Fibroblast of skin of scalp (primary cell): ENCODE measurements at regions not wholly inside any gene's neighbourhood (a gene's known extent, or its start where the extent isn't known, plus 50 kb on each side); places are given as distances from the start of the nearest gene placed in this dataset.

ENCODE experiments used
- DNase-seq: peaks from one replicate; pipeline ENCODE4 v3.0.0-alpha.2; 2013

DNA sequence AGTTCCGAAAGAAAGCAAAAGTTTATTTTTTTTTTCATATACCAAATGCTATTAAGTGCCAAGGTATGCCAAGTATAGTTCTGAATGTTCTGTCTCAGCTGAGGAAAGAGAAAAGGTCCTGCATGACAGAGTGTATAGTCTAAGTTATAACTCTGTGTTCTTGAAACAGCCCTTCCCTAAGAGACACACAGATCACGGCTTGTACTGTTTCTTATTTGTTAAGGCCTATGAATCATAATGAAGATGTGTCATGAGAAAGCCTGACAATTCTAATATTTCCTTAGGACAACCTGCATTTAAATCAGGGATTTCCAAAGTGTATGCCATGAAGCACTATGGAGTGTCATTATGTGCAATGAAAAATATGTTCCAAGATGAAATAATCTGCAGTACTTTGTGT is 538.7 kb upstream of the CDH4 start:
- no peak for DNase-seq

DNA sequence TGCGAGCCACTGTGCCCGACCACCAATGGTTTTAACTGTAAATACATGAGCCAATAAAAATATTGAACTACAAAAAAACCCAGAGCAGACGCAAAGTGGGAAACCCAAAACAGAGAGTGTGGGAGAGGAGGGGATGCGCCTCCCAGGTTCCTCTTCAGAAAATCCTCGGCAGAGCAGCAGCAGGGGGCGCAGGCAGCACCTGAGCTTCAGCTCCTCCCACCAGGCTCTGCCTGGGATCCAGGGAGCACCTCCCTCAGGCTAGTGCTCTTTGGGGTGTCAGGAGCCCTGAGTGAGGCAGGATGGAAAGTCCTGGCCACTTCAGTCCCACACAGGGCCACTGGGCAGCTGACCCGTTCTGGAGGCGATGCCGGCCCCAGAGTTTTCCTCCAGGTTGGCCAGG is 536.9 kb upstream of the CDH4 start:
- no peak for DNase-seq

DNA sequence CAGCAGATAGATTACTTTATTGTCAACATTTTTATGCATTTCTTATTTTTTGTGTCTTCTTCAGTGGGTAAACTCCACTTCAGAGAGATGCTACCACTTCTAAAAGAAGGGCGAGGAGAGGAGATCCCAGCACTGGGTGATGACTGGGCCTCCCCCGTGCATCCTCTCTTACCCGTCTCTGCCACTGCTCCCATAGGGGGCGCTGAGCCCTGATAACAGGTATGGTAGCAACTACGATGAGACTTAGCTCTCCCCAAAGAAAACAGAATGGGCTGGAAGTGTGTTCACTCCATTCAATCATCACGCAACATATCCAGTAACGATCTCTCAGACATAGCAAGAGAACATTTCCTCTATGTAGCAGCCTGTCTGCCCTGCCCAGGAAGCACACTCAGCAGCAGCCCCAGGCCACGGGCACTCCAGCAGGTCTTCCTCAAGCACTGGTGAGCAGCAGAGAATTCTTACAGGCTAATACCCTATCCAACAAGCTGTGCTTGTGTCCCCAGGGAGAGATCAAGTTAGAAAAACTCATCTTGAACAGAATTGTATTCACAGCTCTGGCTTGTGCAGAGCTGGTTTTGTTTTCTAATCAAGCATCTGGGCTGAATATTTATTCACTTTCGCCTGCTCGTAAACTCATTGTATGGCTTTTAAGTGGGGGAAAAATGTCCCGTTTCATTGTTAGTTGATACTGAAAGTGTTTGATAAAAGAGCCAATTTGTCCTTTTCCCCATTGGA is 533.1 kb upstream of the CDH4 start:
- no peak for DNase-seq

DNA sequence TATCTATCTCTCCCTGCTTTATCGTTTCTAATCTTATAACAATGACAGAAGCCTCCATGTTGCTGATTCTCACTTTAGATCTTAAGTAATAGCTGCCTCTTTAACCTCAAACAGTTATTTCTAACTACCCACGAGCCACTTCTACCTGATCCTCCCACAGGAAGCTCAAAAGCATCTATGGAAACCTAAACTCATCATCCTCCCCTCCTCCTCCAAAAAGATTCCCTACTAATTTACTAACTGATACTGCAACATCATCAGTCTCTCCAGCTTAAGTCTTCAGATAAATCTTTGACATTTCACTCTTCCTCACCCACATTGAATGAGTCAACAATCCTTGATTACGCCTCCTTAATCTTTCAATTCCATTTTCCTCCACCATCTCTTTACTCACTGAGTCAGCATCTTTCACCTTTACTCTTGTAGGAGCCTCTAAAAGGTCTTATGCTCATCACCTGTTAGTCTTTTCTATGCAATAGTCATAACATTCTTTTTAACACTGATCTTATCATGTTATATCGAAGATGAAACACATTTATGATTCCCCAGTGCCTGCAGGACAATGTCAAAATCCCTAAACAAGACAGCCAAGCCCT is 526.7 kb upstream of the CDH4 start:
- no peak for DNase-seq

DNA sequence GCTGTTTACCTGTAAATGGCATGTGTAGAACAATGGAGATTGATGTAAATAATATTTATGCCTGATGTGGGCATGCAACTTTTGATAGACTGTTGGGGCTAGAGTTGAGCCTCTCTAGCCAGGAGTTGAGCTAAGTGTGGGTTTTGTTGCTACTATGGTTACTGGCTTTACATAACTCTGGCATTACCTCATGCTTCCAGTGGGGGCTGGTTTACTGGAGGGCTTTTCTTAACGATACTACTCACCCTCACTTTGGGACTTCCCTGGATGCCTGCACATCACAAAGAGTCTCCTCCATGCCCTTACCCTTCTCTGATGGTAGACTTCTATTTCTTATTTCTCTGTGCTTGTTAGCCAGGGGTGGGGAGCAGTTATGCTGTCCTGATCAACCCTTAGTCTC is 524.6 kb upstream of the CDH4 start:
- DNase-seq, result no peak

DNA sequence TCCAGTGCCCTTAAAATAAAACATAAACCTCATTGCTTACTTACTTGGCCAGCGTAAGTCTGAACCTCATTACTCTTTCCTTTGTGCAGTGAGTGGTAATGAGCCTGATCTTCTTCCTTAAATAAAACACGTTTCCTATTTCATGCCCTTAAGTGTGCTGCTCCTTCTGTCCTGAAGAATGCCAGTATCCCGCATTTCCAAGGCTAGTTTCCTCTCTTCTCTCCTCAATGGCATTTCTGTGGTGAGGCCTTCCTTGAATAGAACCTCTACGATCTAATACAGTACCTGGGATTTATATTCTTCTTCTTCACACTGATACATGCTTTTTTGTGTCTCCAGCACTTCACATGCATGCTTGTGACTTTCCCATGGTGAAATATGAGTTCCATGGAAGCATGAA is 523.4 kb upstream of the CDH4 start:
- no peak for DNase-seq

DNA sequence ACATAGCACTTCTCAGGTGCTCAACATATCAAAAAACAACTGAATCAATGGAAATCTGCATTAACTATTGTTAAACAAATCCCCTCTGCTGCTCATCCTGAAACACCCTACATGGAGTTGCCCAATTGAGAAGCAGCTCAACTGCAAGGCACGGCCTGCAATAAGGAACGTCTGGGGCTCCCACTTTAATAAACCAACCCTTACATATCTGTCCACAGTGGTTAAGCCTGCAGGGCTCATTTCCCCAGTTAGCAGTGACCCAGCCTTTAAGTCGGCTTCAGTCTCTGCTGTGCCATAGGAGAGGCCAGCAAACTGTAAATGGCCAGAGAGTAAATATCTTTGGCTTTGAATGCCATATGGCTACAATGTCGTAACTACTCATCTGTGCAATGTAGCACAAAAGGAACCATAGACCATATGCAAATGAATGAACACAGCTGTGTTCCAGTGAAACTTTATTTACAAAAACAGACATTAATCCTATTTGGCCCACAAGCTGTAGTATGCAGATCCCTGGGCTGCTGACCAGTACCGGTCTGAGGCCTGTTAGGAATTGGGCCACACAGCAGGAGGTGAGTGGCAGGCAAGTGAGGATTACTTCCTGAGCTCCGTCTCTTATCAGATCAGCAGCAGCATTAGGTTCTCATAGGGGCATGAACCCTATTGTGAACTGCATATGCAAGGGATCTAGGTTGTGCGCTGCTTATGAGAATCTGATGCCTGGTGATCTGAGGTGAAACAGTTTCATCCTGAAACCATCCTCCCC is 522.7 kb upstream of the CDH4 start:
- DNase-seq, result no peak

DNA sequence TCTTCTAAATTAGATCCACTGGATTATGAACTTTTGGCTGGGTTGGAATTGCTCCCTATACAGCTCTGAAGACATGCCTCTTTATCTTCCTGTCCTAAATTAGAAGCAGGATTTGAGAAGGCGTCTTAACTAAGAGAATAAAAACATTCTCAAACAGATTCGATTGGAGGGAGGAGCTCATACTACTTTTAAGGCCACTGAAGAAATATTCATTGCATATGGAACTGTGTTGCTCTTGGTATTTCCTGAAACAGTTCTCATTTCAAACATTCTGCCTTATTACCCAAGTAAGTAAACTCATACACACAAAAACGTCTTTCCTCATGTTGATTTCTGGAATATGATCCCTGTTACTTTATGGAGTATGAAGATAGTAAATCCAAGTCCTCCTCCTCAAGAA is 519.7 kb upstream of the CDH4 start:
- DNase-seq, result no peak

DNA sequence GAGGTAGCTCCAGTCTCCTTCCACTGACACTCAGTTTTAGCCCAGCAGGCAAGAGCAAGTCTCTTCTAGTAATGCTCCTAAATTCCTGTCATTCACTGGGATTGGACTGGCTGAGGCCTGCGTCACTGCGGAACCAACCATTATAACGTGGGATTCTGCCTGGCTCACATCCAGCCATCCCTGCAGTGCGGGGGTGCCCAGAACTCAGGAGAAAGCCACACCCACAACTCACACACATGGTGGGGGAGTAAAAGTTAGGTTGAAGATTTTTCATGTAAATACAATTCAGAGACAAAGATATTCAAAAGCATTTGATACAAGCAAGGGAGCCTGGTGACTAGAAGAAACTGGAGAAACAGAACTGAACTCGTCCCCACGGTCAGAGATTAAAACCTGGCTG is 504.0 kb upstream of the CDH4 start:
- DNase-seq, result no peak

DNA sequence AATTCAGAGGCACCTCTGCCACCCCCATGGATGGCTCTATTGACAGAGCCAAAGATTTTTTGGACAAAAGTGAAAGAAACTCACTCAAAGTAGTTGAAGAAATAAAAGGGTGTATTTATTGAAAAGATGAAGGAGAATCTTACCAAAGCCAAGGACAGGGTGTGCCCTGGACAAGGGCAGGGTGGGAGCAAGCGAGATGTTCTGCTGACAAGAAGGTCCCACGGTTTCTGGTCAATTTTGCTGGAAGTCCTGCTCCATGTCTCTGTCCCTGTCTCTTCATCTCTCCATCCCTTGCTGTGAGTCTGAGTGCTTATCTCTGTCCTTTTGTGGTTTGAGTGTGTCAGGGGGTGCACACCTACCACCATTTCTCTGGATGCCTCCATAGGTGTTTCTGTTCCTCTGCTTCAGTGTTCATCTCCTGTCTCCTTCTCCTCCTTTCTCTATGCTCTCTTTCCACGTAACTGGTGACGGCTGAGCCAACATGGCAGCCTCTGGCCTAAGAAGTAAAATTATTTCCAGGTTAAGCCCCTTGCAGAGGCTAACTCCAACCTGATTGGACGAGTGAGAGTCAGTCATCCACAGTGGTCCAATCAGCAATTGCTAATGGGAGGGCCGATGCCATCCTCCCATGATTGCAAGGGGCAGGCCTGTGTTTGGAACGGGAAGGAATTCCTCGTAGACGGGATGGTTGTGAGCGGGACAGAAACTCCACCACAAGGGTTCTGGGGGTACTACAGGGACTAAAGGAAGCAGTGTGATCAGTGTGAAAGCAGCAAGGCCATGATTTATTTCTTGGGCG is 502.1 kb upstream of the CDH4 start:
- DNase-seq, result no peak

DNA sequence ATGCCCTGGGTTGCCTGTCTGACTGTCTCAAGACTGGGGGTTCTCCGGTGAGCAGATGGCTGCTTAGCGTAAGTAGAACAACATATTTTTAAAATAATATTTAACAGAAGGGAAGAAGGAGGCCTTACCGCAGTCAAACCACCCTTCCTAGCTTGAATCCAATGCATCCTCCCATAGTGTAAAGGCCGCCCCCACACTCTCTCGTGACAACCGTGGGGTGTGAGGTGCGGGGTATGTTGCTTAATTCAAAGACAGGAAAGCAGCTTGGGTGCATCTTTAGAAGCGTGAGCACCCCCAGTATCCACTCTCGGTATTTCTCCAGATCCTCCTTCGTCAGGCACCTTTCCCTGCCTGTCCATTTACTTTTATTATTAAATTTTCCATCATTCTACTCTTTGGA is 501.2 kb upstream of the CDH4 start:
- DNase-seq, result no peak

DNA sequence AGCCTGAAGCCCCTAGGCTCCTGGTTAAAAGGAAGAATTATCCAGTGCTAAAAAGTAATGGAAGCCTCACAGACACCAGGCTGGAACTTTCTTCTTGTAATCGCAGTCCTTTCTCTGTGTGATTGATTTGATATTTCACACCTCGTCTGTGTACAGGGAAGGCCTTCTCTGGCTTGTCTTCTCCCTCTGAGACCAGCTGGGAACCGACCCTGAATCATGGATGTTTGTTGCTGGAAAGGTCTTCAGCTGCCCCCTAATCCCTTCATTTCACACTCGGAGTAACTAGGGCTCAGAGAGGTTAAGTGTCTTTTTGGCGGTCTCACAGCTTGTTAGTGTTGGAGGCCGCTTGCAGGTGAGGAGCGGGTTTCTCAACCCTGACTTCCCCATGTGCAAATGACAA is 500.2 kb upstream of the CDH4 start:
- no peak for DNase-seq

DNA sequence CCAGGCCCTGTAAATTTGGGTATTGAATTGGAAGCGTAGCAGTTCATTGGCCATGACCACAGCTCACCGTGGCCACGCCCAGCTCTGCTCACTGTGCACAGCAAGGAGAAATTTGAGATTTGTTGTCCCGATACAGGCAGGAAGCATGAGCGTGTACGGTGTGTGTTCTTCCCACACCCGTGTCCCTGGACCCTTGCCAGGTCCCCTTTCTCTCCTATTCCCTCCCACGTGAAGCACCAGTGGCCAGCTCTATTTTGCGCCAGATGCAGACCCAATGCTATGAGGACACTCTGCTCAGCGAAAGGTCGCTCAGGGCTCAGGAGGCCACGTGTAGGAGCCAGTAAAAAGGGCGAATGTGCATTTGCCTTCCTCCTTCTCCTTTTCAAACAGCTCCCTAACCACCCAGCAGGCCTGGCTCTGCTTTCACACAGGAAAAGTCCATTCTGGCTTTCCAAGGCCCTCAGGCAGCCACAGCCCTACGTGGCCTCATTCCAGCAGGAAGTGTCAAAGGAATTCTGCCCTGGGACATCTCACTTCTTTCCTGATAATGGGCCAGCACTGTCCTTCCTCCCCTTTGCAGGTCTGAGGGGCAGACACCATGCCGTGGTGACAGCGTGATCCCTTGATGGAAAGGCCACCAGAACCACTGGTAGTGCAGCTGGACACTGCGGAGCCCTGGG is 499.2 kb upstream of the CDH4 start:
- DNase-seq, result no peak

DNA sequence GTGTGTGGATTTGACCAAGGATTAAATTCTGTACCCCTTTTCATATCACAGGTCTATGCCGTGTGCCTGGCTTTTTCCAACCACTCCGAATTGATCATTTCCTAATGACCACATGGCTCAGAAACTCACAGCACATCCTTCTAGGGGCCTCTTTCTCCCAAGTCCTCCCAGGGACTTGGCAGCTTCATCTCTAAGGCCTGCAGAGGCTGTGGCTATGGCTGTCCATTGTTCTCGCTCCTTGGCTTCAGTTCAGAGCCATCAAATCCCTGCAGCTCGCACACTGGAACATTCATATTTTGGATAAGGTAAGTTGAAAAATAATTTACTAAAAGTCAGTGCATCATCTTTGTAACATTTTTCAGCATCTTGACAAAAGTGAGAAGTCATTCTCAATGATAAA is 497.2 kb upstream of the CDH4 start:
- DNase-seq, result no peak

DNA sequence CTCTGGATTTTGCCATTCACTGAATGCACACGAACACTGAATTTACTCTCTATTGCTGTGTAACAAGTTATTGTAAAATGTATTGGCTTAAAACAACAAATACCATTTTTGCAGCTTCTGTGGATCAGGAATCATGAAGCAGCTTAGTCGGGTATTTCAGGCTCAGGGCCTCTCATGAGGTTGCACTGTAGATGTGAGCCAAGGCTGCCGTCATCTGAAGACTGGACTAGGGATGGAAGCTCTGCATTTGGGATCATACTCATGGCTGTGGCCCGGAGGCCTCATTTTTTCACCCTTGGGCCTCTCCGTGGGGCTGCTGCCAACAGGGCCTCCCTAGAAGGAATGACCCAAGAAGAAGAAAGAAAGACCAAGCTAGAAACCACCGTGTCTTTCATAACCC is 492.4 kb upstream of the CDH4 start:
- DNase-seq, result no peak

DNA sequence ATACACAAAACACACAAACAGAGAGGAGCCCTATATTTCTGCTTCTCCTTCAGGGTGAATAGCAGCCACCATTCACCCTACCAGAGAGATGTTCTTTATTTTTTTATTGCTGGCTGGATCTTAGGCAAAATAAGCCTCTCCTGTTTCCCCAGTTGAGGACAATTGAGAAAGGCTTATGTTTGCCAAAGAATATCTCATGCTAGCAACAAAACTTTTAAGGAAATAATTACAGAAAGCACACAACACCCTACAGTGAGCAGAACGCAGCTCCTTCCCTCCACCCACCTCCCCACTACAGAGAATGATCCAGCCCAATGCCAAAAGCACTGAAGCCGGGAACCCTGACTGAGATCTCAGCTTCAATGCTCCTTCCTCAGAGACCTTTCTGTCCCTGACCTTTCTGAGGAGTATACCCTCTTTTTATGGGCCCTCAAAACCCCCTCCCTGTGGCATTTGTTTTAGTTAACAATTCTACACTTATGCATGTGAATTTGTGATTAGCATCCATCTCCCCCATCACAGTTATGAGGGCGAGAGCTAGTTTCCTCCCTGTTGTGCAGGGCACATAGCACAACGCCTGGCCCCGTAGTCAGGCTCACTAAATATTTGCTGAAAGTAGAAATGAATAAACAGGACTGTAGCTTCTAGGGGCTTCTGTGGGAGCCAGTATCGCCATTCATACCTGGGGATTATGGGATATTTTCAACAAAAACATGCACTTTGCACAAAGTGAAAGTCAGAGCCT is 491.6 kb upstream of the CDH4 start:
- no peak for DNase-seq

DNA sequence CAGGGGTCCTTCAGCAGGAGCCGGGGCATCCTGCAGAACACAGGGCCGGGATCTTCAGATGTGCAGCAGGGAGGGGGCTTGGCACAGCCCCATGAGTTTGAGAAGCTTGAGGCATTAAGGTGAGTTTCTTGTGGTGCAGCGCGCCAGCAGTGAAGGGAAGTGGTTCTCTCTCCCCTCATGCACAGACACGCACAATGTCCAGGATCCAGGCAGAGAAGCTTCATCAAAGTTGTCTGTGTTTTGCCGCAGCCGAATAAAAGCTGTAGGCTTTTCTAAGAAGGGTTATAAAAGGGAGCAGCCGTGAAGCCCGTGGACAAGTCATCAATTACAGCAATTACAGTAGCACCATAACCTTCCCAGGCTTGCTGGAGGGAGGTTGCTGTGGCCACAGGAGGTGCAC is 491.0 kb upstream of the CDH4 start:
- DNase-seq, result no peak

DNA sequence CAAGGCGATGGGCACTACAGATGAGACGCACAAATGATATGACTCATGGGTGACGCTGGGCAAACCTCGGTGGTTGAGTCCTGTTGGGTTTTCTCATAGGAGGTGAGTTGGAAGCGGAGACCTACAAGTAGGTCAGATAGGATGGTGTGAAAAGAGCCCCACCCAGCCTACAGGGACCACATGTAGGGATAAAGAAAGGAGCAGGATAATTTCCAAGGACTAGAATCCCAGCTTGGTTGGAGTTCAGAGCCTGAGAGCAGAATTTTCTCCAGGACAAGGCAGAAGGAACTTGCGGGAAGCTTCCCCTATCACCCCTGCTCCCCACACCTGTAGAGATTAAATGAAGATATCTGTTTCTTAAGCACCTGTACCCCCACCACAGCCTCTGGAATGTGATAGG is 489.7 kb upstream of the CDH4 start:
- no peak for DNase-seq

DNA sequence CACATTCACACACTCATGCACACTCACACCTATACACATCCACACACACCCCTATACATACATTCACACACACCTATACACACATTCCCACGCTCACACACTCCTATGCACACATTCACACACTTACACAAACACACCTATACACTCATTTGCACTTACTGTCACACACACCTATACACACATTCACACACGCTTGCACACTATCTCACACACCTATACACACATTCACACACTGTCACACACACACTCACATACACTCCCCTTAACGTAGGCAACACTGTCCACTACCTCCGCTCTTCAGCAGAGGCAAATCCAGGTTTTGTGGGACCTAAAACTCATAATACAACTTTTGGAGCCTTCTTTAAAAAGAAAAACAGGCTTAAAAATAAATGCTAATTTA is 487.7 kb upstream of the CDH4 start:
- no peak for DNase-seq

DNA sequence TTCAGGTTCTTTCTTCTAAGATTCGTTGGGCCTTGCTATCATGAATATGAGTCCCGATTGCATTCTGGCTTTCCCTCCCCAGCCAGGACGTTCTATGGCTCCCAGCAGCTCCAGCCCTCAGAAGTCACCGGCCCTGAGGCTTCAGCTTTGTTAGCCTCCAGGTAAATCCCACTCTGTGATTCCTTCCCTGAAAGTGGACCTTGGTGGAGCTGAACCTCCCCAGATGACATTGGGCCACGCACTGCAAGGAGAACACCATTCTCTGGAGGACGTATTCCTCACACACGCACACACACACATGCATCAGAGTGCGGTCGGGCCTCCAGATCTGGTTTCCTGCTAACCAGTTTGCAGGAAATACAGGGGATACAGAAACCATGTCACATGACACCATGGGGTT is 487.3 kb upstream of the CDH4 start:
- no peak for DNase-seq

DNA sequence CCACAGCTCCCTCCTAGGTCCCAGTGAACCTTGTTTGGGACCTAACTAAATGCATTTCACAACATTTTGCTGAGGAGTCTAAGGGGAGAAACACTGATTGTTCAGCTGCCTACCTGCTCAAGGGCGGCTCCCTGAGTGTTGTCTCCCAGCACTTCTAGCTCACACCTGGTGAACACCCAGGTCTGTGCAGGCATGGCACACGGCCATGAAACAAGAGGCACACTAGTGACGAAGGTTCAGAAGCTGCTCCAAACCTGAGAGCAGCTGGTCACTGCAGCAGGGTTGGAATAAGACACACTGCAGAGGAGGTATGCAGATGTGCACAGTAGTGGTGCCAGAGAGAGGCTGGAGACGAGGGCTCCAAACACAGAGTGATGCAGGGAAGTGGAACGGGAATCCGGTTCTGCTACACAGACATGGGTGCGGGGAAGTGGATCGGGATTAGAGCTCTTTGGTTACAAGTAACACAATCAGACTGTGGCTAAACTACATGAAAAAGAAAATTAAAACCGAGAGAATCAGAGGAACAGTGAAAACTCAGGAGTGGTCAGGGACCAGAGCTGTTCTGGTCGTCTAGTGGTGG is 486.1 kb upstream of the CDH4 start:
- no peak for DNase-seq

DNA sequence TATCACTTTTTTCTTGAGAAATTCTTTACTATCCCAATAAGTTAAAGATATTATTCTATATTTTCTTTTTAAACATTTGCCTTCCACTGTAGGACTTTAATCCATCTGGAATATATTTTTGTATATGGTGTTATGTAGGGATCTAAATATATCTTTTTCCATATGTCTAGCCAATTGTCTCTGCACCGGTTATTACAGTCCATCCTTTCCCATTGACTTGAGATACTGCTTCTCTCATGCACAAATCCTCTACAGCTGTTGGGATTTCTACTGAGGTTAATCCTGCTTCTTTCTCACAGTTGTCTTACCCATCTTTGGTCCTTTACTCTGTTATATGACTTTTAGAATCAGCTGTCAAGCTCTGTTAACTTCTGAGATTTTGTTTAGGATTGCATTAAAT is 483.8 kb upstream of the CDH4 start:
- DNase-seq, result no peak
